Ammon's horn (tissue), 1 donor: ENCODE measurements at regions not wholly inside any gene's neighbourhood (a gene's known extent, or its start where the extent isn't known, plus 50 kb on each side); places are given as distances from the start of the nearest gene placed in this dataset.
"Not testable (repeated sequence)": the region's sequence is repeated elsewhere in the genome, so short reads cannot be mapped to it uniquely, and the experiment has no call there.

Experiments
- DNase-seq: peaks from one replicate; pipeline ENCODE4 v3.0.0-alpha.2; 2016; ENCODE audit warnings: low spot score

- not testable (repeated sequence) for DNase-seq
Observed at GRCh38 chr7:69052-69451, 123.3 kb upstream of the FAM20C start.

DNA sequence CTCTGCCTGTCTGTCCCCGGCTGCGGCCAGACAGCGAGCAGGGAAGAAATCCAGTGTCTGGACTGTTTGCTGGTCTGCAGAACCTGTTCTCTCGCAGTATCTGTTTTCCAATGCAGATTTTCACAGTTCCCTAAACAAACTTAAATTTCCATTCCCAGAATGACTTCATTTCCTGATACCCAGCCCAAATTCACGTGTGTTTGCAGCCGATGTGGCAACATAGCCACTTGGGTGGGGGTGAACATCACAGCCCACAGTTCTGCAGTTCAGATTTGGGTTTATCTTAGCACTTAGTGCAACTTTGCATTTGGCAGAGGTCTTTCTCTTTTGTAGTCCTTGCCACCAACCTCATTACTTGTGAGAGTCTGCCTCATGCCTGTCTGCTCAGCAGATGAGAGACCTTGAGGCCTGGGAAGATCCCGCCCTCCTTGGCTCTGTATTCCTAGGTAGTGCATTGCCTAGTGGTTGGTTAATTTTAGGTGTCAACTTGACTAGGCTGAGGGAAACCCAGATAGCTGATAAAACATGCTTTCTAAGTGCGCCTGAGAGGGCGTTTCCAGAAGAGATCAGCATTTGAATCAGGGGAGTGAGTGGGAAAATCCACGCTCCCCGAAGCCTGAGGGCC is 122.8 kb upstream of the FAM20C start:
- not testable (repeated sequence) for DNase-seq

GRCh38 chr7:70207-70606 is 122.2 kb upstream of the FAM20C start:
- not testable (repeated sequence) for DNase-seq

DNA sequence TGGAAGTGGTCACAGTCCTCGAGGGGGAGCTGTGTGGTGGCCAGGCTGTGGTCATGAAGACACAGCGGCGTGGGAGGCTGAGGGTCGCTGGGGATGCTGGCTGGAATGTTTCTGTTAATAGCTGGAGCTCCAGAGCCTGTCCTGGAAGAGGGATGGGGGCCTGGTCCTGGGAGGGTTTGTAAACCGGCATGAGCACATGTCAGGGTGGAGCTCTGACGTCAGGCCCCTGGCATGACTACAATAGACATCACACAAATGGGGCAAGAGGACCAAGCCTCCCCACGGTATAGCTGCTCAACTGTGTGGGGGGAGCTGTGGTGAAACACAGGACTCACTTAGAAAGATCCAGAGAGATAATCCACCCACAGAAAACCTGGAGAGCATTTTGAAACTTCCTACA is 121.4 kb upstream of the FAM20C start:
- not testable (repeated sequence) for DNase-seq

DNA sequence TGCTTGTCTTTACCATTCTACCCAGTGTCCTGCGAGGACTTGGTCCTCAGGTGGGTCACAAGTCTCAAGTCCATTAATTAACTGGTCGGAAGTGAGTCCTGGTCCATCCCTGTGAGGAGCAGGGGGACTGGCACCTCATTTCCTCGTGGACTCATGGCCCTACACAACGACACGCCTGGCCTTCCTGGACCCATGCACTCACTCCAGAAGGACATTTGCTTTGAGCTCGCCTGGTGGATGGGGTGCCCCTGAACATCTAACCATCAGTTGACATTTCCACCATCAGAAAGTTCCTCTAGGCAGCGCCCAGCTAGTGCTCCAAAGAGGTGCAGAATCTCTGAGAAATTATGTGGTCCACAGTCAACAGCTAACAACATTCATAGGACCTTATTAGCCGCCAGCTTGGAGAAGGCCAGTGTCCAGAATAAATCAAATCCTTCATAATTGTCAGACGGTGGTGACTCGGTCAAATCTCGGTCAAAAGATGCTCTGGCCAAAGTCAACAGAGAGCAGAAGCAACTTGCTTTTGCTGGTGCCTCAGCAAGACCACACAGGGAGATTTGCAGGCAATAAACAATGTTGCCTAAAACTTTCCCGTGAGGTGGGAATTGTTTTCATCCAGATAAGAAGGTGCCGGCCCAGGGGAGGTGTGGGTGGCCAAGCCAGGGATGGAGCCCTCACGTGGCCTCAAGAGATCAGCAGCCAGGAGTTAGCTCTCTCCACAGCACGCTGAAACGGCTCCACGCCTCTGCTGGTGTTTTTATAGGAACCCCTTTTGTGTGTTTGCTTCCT is 119.9 kb upstream of the FAM20C start:
- DNase-seq, result not testable (repeated sequence)

- not testable (repeated sequence) for DNase-seq
Observed at GRCh38 chr7:73058-73331, 119.4 kb upstream of the FAM20C start.

DNA sequence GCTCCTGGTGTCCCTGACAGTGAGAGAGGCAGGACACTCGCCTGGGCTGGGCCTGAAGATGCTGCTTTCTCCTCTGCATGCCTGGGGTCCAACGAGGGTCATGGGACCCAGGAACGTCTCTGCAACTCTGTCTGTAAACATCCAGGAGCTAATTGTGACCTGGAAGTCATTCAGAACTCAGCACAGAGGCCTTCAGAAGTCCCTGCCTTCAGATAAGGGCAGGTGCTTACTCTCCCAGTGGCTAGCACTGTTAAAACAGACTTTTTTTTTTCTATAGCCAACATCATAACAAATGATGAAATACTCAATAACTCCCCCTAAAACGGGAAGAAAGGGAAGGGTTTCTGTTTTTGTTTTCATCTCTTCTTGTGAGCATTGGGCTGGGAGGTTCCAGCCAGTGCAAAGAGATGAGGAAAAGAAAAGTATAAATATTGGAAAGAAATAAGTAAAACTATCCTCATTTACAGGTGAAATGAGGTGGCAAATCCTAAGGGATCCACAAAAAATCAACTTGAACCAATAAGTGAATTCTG is 118.3 kb upstream of the FAM20C start:
- not testable (repeated sequence) for DNase-seq

DNA sequence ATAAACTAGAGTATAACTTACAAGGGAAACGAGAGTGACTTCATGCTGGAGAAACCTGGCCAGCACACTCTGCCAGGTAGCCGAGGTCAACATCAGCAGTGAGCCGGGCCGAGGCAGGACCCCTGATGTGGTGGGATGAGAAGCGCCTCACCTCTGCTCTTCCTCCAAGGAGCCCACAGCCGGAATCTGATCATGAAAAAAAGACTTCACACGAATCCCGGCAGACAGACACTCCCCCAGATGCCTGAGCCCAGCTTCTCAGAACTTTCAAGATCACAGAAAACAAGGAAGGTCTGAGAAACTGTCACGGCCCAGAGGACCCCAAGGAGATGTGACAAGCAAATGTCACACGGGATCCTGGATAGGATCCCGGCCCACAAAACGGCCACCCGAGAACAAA is 116.9 kb upstream of the FAM20C start:
- not testable (repeated sequence) for DNase-seq

GRCh38 chr7:76202-76601 is 116.2 kb upstream of the FAM20C start:
- not testable (repeated sequence) for DNase-seq

GRCh38 chr7:76829-77395 is 115.5 kb upstream of the FAM20C start:
- DNase-seq, result not testable (repeated sequence)

- not testable (repeated sequence) for DNase-seq
Observed at GRCh38 chr7:78862-79261, 113.5 kb upstream of the FAM20C start.

DNA sequence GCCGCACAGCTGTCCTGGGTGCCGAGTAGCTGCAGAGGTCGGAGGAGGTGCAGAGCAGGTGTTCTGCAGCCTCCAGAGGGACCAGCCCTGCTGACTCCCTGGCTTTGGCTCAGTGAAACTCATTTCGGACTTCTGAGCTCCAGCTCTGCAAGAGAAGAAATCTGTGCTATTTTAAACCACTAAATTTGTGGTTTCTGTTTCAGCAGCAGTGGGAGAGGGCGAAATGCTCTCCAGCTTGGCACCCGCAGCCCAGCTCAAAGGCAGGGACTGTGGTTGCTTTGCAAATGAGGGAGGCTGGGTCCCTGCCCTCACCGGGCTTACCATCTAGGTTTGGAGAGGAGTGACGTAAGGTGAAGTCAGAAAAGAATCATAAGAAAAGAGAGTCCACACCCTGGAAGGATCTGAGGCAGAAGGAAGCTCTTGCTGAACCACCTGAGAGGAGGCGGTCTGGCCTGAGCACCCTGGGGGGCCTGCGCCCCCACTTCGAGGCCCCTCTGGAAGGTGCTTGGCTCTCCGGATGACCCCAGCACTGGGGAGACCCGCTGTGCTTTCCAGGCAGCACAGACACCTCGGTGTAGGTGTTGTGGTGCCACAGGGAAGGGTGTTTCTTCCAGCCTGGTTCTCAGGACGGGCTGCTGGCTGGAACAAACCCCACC is 112.8 kb upstream of the FAM20C start:
- DNase-seq, result not testable (repeated sequence)

- DNase-seq, result no peak
Observed at GRCh38 chr7:80259-81067, 111.9 kb upstream of the FAM20C start.

DNA sequence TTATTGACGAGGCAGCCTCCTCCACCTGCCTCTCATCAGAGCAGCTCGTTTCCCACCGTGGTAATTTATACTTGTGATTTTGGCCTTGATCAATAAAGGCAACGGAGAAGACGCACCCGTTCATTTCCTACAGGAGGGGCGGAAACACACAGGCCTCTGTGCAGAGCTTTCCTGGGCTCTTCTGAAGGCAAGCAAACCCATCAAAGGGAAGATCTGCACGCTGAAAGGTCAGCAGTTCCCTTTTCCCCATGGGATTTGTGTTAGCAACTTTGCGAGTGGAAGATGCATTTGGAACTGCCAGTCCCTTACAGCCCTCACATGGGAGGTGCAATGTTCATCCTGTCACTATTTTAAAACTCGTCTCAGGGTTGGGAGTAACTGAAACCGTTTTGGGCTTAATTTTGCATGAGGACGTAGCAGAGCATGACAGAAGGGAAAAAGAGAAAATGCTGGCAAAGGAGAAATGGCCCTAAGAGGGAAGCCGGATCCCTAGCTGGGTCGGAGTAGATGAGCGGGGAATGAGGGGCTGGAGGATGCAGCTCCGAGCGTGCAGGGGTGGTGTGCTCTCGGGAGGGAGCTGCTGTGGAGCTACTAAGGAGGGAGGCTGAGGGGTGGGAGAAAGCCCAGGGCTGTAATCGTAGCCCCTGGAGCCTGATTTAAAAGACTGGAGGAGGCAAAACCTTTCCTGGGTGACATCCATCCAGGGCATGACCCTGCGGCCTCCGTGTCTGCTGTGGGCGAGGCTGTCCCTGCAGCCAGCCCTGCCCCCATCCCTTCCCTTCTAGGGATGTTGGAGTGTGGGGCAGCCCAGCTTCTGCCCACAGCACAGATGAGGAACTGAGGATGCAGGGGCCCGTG is 111.1 kb upstream of the FAM20C start:
- no peak for DNase-seq

DNA sequence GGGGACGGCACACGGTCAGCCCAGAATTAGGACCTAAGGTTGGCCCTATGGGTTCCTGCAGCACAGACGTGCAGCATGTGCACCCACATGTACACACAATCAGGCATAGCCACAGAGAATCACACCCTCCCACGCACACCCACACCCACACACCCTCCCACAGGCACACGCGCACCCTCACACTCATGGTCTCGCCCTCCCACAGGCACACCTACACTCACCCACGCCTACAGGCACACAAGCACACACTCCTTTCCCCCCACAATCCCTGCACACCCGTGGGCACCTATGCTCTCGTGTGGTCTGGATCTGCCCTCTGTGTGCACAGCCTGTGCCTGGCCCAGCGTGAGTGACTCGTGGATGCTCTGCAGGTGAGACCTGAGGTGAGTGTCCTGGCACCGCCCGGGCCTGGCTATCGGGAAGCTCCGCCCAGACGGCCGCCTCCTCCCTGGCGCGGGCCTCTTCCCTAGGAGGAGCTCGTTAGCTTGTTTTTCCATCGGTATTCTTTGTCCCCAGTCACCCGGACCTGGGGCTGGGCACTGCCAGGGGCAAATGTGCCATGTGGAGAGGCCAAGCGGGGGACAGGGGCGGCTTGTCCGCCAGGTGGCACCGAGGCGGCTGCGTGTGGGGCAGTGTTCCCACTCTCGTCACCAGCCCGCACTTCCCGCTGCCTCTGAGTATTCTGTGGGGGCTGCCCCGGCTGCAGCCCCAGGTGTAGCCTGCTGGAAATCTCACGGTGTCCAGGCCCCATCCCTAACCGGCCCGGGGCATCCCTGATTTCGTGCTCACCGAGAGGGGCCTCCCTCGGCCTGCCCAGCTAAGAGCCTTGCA is 110.2 kb upstream of the FAM20C start:
- DNase-seq, result no peak

DNA sequence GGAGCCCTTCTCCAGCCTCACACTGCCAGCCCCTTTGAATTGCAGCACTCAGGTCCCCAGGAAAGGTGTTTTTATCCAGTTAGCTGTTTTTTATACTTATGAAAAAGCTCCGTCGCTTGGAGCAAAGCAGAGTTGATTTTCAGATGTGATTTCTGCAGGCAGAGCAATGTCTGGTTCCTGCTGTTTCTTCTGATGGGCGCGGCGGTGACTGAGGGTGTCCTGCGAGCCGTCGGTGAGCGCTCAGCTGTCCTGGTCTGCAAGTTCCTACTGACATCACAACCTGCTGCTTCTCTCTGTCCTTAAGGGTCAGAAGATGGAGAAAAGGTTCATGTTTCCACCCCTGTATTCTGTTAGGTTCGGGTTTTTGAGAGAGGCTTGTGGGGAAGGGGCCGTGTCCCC is 109.6 kb upstream of the FAM20C start:
- no peak for DNase-seq

DNA sequence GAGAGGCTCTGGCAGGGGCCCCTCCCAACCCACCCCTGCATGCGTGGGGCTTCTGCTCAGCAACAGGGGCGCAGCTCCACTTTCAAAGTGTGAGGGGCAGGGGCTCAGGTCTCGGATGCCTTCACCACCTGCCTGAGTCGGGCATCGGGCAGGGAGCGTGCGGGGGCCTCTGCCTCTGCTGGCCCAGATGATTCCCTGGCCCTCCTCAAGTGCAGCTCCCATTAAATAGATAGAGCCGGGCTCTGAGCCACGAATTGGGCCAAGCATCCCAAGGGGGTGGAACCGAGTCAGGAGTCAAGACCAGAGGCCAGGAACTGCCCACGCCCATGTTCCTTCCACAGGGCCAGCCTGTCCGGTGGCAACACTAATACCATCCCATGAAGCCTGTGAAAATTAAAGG is 108.9 kb upstream of the FAM20C start:
- no peak for DNase-seq

DNA sequence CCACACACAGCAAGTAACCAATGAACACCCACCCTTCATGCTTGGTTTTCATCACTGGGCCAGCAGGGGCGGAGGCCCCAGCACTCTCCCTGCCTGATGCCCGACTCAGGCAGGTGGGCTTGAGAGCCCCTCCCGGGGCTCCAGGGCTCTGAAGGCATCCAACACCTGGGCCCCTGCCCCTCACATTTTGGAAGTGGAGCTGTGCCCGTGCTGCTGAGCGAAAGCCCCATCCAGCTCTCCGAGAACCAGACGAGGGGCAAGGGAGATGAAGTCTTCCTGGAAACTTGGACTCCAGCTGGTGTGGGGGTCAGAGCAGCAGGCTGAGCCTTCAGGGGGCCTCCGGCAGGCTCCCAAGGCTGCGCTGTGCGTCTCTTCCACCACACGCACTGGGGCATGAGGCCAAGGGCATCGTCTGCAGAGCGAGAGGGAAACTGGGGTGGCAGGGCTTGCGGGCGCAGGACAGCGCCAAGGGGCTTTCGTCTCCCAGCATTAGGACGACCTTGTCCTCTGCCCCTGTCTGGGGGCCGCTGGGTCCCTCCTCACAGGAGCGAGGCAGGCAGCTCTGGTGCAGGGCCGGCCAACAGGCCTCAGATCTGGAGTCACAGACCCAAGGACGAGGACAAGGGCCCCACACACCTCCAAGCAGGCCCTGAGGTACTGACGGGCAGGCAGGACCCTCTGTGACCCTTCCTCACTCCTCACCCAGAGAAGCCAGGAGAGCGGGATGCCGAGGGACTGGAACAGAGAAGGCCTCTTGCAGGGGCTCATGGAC is 108.3 kb upstream of the FAM20C start:
- no peak for DNase-seq

DNA sequence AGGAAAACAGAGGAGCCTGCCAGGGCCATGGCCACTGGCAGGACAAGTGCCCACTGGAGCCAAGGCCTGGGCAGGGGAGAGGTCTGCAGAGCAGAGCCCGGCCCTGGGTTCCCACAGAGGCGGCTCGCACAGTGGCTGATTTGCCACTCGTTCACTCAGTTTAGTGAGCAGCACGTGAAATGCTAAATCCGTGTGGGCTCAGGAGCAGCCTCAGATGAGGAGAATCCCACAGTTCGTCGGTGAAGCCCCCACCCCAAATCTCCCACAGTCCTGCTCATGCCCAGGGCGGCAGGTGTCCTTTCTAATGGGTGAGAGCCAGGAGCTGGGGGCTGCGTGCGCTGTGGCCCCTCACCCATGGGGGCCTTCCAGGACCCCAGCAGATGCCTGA is 107.7 kb upstream of the FAM20C start:
- DNase-seq, result no peak
